OCI-LY7 (cell line): ENCODE measurements at regions not wholly inside any gene's neighbourhood (a gene's known extent, or its start where the extent isn't known, plus 50 kb on each side); places are given as distances from the start of the nearest gene placed in this dataset.

Experiments used
- EZH2phosphoT487 ChIP-seq: fragments of 200-600 bp; sonication (generic); IDR thresholded peaks from 2 replicates; pipeline ENCODE4 v1.6.1; 2018; ENCODE audit warnings: low read depth, borderline replicate concordance, mild to moderate bottlenecking, mixed run types, antibody characterized with exemption, low read length, moderate library complexity, mixed read lengths
- TF ChIP-seq, protein P1 (sequence below): fragments of 200-600 bp; sonication (generic); conservative IDR thresholded peaks from 2 replicates; pipeline ENCODE4 v1.5.1; 2014; ENCODE audit warnings: mild to moderate bottlenecking, antibody characterized with exemption, low read length, moderate library complexity, mixed read lengths

DNA sequence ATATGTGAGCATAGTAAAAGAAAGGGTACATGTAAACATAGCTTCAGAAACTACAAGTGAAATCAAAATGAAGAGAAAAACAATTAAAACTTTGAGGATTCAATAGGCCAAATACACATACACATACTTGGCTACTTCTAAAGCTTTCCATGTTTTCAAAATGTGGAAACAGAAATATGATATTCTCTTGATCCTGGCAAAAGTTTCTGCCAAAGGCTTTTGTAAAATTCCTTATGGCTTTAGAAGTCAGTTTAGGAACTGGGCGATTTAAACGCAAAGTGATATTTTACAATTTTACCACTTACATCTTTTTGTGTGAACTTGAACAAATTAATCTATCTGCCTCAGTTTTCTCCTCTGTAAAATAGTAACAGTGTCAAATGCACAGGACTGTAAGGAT, 756.4 kb downstream of the C12orf50 start:
- TF ChIP-seq, protein P1, sequence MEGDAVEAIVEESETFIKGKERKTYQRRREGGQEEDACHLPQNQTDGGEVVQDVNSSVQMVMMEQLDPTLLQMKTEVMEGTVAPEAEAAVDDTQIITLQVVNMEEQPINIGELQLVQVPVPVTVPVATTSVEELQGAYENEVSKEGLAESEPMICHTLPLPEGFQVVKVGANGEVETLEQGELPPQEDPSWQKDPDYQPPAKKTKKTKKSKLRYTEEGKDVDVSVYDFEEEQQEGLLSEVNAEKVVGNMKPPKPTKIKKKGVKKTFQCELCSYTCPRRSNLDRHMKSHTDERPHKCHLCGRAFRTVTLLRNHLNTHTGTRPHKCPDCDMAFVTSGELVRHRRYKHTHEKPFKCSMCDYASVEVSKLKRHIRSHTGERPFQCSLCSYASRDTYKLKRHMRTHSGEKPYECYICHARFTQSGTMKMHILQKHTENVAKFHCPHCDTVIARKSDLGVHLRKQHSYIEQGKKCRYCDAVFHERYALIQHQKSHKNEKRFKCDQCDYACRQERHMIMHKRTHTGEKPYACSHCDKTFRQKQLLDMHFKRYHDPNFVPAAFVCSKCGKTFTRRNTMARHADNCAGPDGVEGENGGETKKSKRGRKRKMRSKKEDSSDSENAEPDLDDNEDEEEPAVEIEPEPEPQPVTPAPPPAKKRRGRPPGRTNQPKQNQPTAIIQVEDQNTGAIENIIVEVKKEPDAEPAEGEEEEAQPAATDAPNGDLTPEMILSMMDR: no peak
- no peak for TF ChIP-seq EZH2phosphoT487
